GM12878 (cell line): ENCODE measurements at regions not wholly inside any gene's neighbourhood (a gene's known extent, or its start where the extent isn't known, plus 50 kb on each side); places are given as distances from the start of the nearest gene placed in this dataset.

Experiments used
- EZH2 ChIP-seq: IDR thresholded peaks from 2 replicates; pipeline ENCODE4 v1.6.1; 2012; ENCODE audit warnings: low read depth, mild to moderate bottlenecking, control low read depth, inconsistent platforms, low read length, borderline replicate concordance; ENCODE audit not compliant: control insufficient read depth
- HDAC2 ChIP-seq: fragments of 200-600 bp; sonication (generic); IDR thresholded peaks from 2 replicates; pipeline ENCODE4 v1.6.1; 2017
- IKZF2 ChIP-seq, 2 experiments: fragments of 450-650 bp; IDR thresholded peaks; 2 replicates each; pipeline ENCODE4 v1.6.1; 2017; ENCODE audit warnings: mild to moderate bottlenecking in 2 of 2, moderate library complexity in 2 of 2
- MXI1 ChIP-seq: fragments of 150-350 bp; IDR thresholded peaks from 2 replicates; pipeline ENCODE4 v1.6.1; 2011; ENCODE audit warnings: low read depth, mild to moderate bottlenecking, inconsistent platforms, low read length, improper control_type of control experiment
- MYB ChIP-seq: fragments of 150-350 bp; IDR thresholded peaks from 2 replicates; pipeline ENCODE4 v1.6.1; 2014; ENCODE audit warnings: mild to moderate bottlenecking, low read depth, low read length, borderline replicate concordance
- POLR2A ChIP-seq: IDR thresholded peaks from 2 replicates; pipeline ENCODE4 v1.6.1; 2011; ENCODE audit warnings: low read depth, mild to moderate bottlenecking, low read length
- SP1 ChIP-seq: IDR thresholded peaks from one replicate; pipeline ENCODE4 v1.6.1; 2011; ENCODE audit warnings: low read depth, low read length
- YY1 ChIP-seq: IDR thresholded peaks from 2 replicates; pipeline ENCODE4 v1.6.1; 2011; ENCODE audit warnings: low read depth, mild to moderate bottlenecking, low read length
- TF ChIP-seq, protein P1 (sequence below), 3 experiments: IDR thresholded peaks in 2 of 3; conservative IDR thresholded peaks in 1 of 3; 2 replicates each; pipeline ENCODE4 v1.5.1; 2011; ENCODE audit warnings: low read depth in 3 of 3, low read length in 3 of 3, mild to moderate bottlenecking in 3 of 3, control low read depth in 2 of 3, moderate library complexity in 2 of 3, inconsistent platforms in 1 of 3, mixed read lengths in 1 of 3; ENCODE audit not compliant: control insufficient read depth in 2 of 3, insufficient read depth in 1 of 3; ENCODE audit errors: extremely low read depth in 1 of 3
- TF ChIP-seq, protein P2 (sequence below): IDR thresholded peaks from 2 replicates; pipeline ENCODE4 v1.6.1; 2011; ENCODE audit warnings: low read depth, low read length, improper control_type of control experiment, borderline replicate concordance
- TF ChIP-seq, protein P3 (sequence below): fragments of 450-650 bp; IDR thresholded peaks from 2 replicates; pipeline ENCODE4 v1.6.1; 2017; ENCODE audit warnings: mild to moderate bottlenecking

DNA sequence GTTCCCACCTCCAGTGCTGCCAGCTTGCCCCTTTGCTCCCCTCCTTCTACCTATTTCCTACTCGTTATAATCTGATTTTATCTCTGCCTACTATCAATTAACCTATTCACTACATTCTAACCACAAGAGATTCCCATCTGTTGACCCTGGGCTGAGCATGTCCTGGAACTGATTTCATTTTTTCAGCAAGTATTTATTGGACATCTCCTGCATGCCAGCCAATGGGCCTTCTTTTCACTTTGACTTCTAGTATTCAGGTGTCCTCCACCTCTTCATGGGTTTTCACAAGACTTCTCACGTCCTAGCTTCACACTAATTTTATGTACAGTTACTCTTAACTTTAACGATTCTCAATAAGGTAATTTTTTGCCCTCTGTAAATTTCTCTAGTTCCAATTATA, 282.7 kb upstream of the KLHL1 start:
- TF ChIP-seq, protein P1, sequence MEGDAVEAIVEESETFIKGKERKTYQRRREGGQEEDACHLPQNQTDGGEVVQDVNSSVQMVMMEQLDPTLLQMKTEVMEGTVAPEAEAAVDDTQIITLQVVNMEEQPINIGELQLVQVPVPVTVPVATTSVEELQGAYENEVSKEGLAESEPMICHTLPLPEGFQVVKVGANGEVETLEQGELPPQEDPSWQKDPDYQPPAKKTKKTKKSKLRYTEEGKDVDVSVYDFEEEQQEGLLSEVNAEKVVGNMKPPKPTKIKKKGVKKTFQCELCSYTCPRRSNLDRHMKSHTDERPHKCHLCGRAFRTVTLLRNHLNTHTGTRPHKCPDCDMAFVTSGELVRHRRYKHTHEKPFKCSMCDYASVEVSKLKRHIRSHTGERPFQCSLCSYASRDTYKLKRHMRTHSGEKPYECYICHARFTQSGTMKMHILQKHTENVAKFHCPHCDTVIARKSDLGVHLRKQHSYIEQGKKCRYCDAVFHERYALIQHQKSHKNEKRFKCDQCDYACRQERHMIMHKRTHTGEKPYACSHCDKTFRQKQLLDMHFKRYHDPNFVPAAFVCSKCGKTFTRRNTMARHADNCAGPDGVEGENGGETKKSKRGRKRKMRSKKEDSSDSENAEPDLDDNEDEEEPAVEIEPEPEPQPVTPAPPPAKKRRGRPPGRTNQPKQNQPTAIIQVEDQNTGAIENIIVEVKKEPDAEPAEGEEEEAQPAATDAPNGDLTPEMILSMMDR (IDR thresholded peaks at IDR 0.05 in 2 of 3, conservative IDR thresholded peaks at IDR 0.05 in 1 of 3; ENCODE audit: control insufficient read depth in 2 of 3, extremely low read depth in 1 of 3, insufficient read depth in 1 of 3, low read depth in 3 of 3, low read length in 3 of 3): no peak
- TF ChIP-seq MXI1: no peak
- TF ChIP-seq HDAC2: no peak
- no peak for TF ChIP-seq SP1
- no peak for TF ChIP-seq MYB
- no peak for TF ChIP-seq POLR2A
- TF ChIP-seq, protein P2, sequence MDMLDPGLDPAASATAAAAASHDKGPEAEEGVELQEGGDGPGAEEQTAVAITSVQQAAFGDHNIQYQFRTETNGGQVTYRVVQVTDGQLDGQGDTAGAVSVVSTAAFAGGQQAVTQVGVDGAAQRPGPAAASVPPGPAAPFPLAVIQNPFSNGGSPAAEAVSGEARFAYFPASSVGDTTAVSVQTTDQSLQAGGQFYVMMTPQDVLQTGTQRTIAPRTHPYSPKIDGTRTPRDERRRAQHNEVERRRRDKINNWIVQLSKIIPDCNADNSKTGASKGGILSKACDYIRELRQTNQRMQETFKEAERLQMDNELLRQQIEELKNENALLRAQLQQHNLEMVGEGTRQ: no peak
- no peak for TF ChIP-seq EZH2
- no peak for TF ChIP-seq IKZF2 (IDR thresholded peaks at IDR 0.05)
- TF ChIP-seq, protein P3, sequence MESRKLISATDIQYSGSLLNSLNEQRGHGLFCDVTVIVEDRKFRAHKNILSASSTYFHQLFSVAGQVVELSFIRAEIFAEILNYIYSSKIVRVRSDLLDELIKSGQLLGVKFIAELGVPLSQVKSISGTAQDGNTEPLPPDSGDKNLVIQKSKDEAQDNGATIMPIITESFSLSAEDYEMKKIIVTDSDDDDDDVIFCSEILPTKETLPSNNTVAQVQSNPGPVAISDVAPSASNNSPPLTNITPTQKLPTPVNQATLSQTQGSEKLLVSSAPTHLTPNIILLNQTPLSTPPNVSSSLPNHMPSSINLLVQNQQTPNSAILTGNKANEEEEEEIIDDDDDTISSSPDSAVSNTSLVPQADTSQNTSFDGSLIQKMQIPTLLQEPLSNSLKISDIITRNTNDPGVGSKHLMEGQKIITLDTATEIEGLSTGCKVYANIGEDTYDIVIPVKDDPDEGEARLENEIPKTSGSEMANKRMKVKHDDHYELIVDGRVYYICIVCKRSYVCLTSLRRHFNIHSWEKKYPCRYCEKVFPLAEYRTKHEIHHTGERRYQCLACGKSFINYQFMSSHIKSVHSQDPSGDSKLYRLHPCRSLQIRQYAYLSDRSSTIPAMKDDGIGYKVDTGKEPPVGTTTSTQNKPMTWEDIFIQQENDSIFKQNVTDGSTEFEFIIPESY: no peak
- no peak for TF ChIP-seq YY1
